CD4-positive, alpha-beta T cell (primary cell): ENCODE measurements at regions not wholly inside any gene's neighbourhood (a gene's known extent, or its start where the extent isn't known, plus 50 kb on each side); places are given as distances from the start of the nearest gene placed in this dataset.

ENCODE experiments used
- ATAC-seq: fragments of 200-7000 bp; cut with Tn5 transposase; one replicate; pipeline ENCODE4 v1.10.0; 2022; ENCODE audit warnings: mild to moderate bottlenecking; ENCODE audit not compliant: poor library complexity
- CTCF ChIA-PET: fragments of 350-600 bp; sonication (Branson Sonifier 250); formaldehyde crosslinking; loops from one replicate; lab custom pipeline; 2021; ENCODE audit warnings: antibody characterized with exemption, inconsistent platforms; lab: Charles Lee
- POLR2A ChIA-PET: fragments of 350-600 bp; sonication (Branson Sonifier 250); formaldehyde crosslinking; loops from one replicate; lab custom pipeline; 2021; ENCODE audit warnings: antibody characterized with exemption, inconsistent platforms; lab: Charles Lee
- DNase-seq, 14 experiments: peaks; one replicate each; pipeline ENCODE4 v3.0.0-alpha.2; 2013 to 2020; ENCODE audit warnings: mixed read lengths in 2 of 14
- H3K27ac ChIP-seq, 2 donors: one replicate each; pipeline versions ENCODE4 v1.5.1 to v1.7.0; 2013; ENCODE audit warnings: low read length in 2 of 2, low read depth in 1 of 2, mild to moderate bottlenecking in 1 of 2
- H3K27me3 ChIP-seq, 2 experiments: 1 replicate in 1 of 2; 2 replicates in 1 of 2; pipeline versions ENCODE4 v1.6.1 to v1.7.0; 2013; ENCODE audit warnings: low read length in 2 of 2, control low read depth in 1 of 2, mild to moderate bottlenecking in 1 of 2, moderate library complexity in 1 of 2; ENCODE audit not compliant: insufficient read depth in 2 of 2, control insufficient read depth in 1 of 2
- H3K36me3 ChIP-seq: one replicate; pipeline ENCODE4 v1.6.1; 2013; ENCODE audit warnings: low read length, control low read depth; ENCODE audit not compliant: insufficient read depth
- H3K4me1 ChIP-seq: one replicate; pipeline ENCODE4 v1.6.1; 2013; ENCODE audit warnings: low read length, control low read depth; ENCODE audit not compliant: insufficient read depth
- H3K4me3 ChIP-seq: one replicate; pipeline ENCODE4 v1.5.1; 2013; ENCODE audit warnings: mild to moderate bottlenecking, low read length, moderate library complexity
- H3K9me3 ChIP-seq, 2 experiments: 1 replicate in 1 of 2; 2 replicates in 1 of 2; pipeline versions ENCODE4 v1.6.1 to v1.7.0; 2013; ENCODE audit warnings: low read length in 2 of 2, mild to moderate bottlenecking in 2 of 2, control low read depth in 1 of 2, moderate library complexity in 1 of 2; ENCODE audit not compliant: control insufficient read depth in 1 of 2, insufficient read depth in 1 of 2
- H3K27ac Mint-ChIP-seq: one replicate; pipeline ENCODE4 v1.8.0; 2020; ENCODE audit warnings: mixed read lengths
- H3K27me3 Mint-ChIP-seq: one replicate; pipeline ENCODE4 v1.8.0; 2021; ENCODE audit warnings: mixed read lengths
- H3K36me3 Mint-ChIP-seq: one replicate; pipeline ENCODE4 v1.8.0; 2021; ENCODE audit warnings: low read depth, mixed read lengths
- H3K4me1 Mint-ChIP-seq: one replicate; pipeline ENCODE4 v1.8.0; 2021; ENCODE audit warnings: low read depth, mixed read lengths
- H3K4me3 Mint-ChIP-seq: one replicate; pipeline ENCODE4 v1.8.0; 2020; ENCODE audit warnings: mild to moderate bottlenecking, mixed read lengths
- H3K9me3 Mint-ChIP-seq: one replicate; pipeline ENCODE4 v1.8.0; 2020; ENCODE audit warnings: mixed read lengths
- CTCF ChIP-seq: fragments of 200-600 bp; IDR thresholded peaks from one replicate; pipeline ENCODE4 v1.8.0; 2022; ENCODE audit warnings: antibody characterized with exemption, mild to moderate bottlenecking
- intact Hi-C, 2 experiments: fragments of 100-400 bp; cut with DNase I in 1 of 2; cut with micrococcal nuclease in 1 of 2; formaldehyde crosslinking; loops; one replicate each; pipeline versions ENCODE4 v1.15.1 to v1.9.0; 2023 to 2025; cut with DNase I, micrococcal nuclease

DNA sequence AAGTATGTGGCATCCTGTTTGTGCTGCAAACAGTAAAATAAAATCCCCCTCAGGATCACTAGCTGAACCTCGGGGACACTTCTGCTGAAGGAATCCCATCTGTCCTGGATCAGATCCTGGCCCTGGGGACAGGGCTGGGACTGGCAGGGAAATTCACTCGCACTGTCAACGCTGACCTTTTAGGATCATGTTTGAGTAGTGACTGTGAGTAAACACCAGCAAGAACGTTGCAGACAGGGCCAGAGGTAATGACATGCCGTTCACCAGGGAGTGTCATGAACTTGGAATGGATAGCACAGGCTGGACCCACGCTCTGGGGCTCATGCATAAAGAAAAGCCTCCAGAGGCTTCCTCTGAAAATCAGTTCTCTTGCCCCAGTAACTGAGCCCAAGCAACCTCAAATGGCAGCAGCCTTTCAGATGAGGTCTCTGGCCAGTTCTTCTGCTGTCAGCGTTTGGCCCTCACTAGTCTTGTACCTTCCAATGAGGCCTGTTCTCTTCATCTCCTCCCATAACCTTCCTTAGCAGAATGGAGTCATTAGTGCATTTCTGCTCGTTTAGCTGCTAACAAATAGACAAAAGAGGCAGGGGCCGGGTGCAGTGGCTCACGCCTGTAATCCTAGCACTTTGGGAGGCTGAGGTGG is 51.0 kb upstream of the BARX2 start:
- Histone ChIP-seq H3K4me3 (no peak overlapping the region), H3K4me1 (no peaks in the 10 kb centered on the region), H3K9me3 (no peaks in the 10 kb centered on the region), H3K27me3 (no peaks in the 10 kb centered on the region), H3K27ac (no peak overlapping the region), H3K36me3 (no peaks in the 10 kb centered on the region)
- intact Hi-C loops: loop anchor here in 1 of 2 experiments (5.0 kb wide), 1 partner anchor 42 kb away; no protein-coding TSS in a partner anchor
- DNase-seq: no peak
- Mint-ChIP-seq H3K27me3 (no peaks in the 10 kb centered on the region), H3K4me1 (no peaks in the 10 kb centered on the region), H3K9me3 (no peaks in the 10 kb centered on the region), H3K36me3 (no peaks in the 10 kb centered on the region), H3K4me3 (no peak overlapping the region), H3K27ac (no peak overlapping the region)
- ChIA-PET CTCF (no interaction called here), POLR2A (no interaction called here)
- no peak for TF ChIP-seq CTCF
- ATAC-seq: no peak

- H3K9me3 Mint-ChIP-seq: no peaks in the 10 kb centered on the region
- DNase-seq (peak in 2 of 14 experiments; percentile 28 to 34), ATAC-seq (no peak)
- Histone ChIP-seq H3K9me3 (no peaks in the 10 kb centered on the region), H3K4me1 (no peaks in the 10 kb centered on the region), H3K4me3 (no peak overlapping the region), H3K36me3 (no peaks in the 10 kb centered on the region), H3K27me3 (no peaks in the 10 kb centered on the region), H3K27ac (no peak overlapping the region)
- H3K4me3 Mint-ChIP-seq: no peak overlapping the region
- ChIA-PET CTCF (no interaction called here), POLR2A (no interaction called here)
- no peaks in the 10 kb centered on the region for H3K36me3 Mint-ChIP-seq
- TF ChIP-seq CTCF: no peak
- H3K27me3 Mint-ChIP-seq: no peaks in the 10 kb centered on the region
- intact Hi-C loops: no loop called here
- no peak overlapping the region for H3K27ac Mint-ChIP-seq
- no peaks in the 10 kb centered on the region for H3K4me1 Mint-ChIP-seq
Observed at GRCh38 chr11:129323896-129324502, 51.6 kb upstream of the BARX2 start.

- no peak for DNase-seq
- no peak for ATAC-seq
- H3K27ac ChIP-seq: no peak overlapping the region
- no peaks in the 10 kb centered on the region for H3K36me3 ChIP-seq
- POLR2A ChIA-PET: no interaction called here
- no peaks in the 10 kb centered on the region for H3K27me3 ChIP-seq
- no peaks in the 10 kb centered on the region for H3K9me3 ChIP-seq
- no peaks in the 10 kb centered on the region for H3K27me3 Mint-ChIP-seq
- H3K27ac Mint-ChIP-seq: no peak overlapping the region
- no peak overlapping the region for H3K4me3 Mint-ChIP-seq
- H3K4me1 Mint-ChIP-seq: peaks cover 5% of the 10 kb centered on the region
- CTCF ChIA-PET: no interaction called here
- no peak for TF ChIP-seq CTCF
- H3K36me3 Mint-ChIP-seq: no peaks in the 10 kb centered on the region
- no peak overlapping the region for H3K4me3 ChIP-seq
- no peaks in the 10 kb centered on the region for H3K4me1 ChIP-seq
- intact Hi-C loops: no loop called here
- no peaks in the 10 kb centered on the region for H3K9me3 Mint-ChIP-seq
Observed at GRCh38 chr11:129322941-129323340, 52.7 kb upstream of the BARX2 start.
